ENCODE measurements at regions not wholly inside any gene's neighbourhood (a gene's known extent, or its start where the extent isn't known, plus 50 kb on each side); places are given as distances from the start of the nearest gene placed in this dataset.

DNA sequence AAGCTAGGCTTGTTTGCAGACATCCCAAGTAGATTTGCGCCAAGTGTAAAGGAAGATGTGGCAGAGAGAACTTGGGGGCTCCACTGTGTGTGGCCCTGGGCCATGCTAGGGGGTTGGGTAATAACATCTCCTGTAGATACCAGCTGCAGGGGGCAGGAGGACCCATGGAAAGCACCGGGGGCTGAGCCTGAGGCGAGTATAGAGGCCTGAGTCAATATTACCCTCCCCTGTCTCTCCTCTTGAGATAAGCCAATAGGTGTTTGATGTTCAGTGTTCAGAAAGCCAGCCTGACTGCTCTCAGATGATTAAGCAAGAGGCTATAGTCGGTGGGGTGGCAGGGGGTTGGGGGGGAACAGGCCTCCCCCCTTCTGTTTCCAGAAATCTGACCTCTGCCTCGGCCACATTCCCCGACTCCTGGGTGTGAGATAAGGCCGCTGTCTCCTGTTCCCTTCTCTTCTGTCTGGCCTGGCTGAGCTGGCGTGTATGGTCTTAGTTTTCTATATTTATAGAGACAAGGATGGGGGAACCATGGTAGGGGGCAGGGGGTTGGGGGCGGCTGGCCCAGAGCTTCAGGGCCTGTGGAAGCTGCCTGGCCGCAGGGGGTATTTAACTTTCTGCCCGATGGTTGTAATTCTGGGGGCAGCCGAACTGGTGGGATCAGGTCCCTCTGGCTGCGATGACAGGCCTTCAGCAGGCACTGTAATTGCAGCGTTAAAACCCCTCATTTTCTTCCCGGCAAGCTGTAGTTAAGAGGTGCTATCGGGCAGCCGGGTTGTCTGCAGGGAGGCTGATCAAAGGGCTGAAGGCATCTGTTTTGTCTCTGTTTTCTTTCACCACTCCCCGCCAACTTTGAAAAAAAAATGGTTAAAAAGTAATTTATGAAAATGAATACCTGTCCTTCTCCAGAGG lies 292.0 kb downstream of the NSG2 start:
- no peak for DNase-seq (ENCODE audit: low spot score)

DNA sequence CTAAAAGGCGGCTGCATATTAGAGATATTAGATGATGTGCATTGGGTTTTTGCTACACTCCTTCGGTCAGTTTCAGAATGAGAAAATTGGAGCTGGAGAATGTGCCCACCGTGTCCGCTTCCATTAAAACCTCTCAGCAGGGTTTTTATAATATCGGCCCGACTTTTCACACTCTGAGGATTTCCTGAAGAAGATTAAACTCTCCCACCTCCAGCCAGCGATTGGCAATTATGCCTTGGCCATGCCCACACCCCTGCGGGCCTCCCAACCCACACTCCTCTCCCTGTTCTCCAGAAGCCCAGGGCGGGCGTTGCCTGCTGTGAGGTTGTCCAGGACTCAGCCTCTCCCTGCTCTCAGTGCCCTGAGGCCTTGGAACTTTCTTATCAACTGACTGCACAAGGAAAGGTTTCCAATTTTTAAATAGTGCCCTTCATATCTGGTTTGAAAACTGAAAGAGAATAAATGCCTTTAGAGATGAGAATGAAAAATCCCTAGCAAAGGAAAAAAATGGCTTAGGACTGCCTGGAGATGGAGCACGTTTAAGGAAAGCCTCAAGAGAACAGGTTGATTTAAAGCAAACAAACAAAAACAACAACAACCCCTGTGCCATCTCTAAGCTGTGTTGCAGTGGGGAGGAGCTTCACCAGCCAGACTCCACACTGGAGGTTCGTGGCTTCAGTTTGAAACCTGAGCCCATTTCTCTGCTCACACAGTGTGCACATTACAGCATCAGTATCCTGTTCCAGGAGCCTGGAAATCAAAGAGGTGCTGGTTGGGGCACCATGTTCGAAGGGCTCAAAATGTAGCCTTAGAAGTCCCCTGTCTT lies 292.9 kb downstream of the NSG2 start:
- no peak for DNase-seq (ENCODE audit: low spot score)

GRCh38 chr5:174339130-174339529 lies 293.6 kb downstream of the NSG2 start:
- no peak for DNase-seq (ENCODE audit: low spot score)

DNA sequence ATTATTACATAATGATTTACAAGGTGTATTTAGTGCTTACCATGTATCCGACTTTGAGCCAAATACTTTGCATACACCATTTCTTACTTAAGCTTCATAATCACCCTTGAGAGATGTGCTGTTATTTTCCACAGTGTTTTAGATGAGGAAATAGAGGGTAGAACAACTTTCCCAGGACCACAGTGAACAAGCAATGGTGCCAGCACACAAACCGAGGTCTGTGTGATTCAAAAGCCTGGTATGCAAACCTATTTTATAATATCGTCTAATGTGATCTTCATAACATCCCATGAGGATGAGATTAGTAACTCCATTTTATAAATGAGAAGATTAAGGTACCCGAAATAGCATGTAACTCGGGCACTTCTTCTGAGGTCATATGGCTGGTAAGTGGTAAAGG lies 294.7 kb downstream of the NSG2 start:
- no peak for DNase-seq (ENCODE audit: low spot score)

GRCh38 chr5:174342696-174343095 lies 297.2 kb downstream of the NSG2 start:
- no peak for DNase-seq (ENCODE audit: low spot score)

DNA sequence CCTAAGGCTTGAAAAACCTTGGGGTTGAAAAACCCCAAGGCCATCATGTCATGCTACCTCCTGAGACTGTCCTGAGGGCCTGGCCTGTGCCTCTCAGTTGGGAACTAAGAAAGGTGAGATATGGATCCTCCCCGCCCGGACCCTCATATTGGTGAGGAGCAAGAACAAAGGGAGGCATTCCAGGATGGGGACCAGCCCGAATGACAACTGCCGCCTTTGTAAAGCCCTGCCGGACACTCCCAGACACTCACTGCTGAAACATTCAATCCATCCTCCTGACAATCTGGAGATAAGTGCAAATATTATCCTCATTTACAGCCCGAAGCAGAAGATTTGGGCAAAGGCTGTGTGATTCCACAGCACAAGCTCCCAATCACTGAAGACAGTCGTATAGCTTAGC lies 298.3 kb downstream of the NSG2 start:
- no peak for DNase-seq (ENCODE audit: low spot score)

- DNase-seq (ENCODE audit: low spot score): no peak
Observed at GRCh38 chr5:174344335-174344734, 298.8 kb downstream of the NSG2 start.

GRCh38 chr5:174347183-174347582 lies 301.7 kb downstream of the NSG2 start:
- DNase-seq (ENCODE audit: low spot score): no peak

GRCh38 chr5:174348311-174348981 lies 302.9 kb downstream of the NSG2 start:
- no peak for DNase-seq (ENCODE audit: low spot score)

GRCh38 chr5:174352681-174353080 lies 307.2 kb downstream of the NSG2 start:
- DNase-seq (ENCODE audit: low spot score): no peak

DNA sequence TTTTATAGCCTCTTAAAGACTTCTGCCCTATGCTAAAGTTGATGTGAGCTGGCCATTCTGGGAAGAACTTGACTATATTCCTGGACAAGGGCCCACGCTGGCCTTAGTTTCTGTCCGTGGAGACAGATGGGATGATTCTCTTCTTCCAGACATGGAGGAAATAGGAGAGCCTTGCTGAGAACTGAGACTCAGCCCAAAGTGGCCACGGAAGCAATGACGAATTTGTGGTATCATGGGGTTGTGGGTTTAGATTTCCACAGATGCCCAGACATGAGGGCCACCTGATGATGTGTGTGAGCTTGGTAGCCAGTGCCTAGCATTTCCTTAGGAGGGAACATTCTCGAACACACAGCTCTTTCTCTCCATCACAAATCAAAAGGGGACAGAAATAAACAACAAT lies 309.1 kb downstream of the NSG2 start:
- DNase-seq (ENCODE audit: low spot score): no peak

DNA sequence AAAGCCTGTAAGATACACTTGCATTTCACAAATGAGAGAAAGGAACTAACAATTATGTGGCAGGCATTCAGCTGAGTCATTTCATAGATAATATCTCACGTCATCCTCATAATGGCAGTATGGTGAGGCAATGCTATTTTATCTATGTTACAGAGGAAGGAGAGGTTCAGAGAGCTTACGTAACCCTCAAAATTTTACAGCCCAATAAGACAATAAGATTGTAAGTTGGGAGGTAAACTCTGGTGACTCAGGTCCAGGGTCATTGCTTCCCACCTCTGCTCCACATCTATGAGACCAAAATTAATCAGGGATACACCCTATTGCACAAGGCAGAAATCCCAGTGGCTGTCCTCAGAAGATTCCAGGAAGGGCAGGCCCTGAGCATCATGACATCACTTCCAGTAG lies 309.7 kb downstream of the NSG2 start:
- no peak for DNase-seq (ENCODE audit: low spot score)

DNA sequence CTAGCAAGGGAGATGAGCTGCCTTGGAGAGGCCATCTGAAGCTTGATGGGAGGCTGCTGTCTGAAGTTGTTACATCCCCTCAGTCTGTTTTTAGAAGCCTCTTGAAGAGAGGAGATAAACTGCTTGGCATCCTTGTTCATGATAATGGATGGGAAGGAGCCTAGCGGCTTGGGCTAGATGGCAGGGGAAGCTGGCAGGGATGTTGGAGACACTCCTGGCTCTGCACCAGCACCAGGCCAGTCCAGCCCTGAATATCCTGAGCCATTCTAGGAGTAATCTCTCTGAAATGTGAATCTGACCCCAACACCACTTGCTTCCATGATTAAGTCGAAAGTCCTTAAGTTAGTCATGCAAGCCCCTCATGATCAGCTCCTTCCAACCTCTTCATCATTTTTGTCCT lies 310.5 kb downstream of the NSG2 start:
- no peak for DNase-seq (ENCODE audit: low spot score)

DNA sequence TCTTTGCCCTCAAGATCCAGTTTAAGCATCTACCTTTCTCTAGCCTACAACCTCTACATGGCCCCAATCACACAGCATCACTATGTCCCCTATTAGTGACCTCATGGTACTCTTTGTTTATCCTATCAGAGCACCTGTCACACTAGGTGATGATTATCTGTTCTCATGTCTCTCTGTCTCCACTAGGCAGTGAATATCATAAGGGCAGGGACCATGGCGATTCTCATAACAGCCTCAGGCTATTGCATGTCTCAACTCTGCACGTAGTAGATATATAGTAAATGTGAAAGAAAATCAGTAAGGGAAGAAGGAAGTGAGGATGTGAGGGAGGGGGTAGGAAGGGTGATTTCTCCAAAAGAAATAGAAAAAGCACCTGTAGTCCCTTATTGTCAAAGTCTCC lies 311.0 kb downstream of the NSG2 start:
- no peak for DNase-seq (ENCODE audit: low spot score)

GRCh38 chr5:174358276-174358675 lies 312.8 kb downstream of the NSG2 start:
- no peak for DNase-seq (ENCODE audit: low spot score)

DNA sequence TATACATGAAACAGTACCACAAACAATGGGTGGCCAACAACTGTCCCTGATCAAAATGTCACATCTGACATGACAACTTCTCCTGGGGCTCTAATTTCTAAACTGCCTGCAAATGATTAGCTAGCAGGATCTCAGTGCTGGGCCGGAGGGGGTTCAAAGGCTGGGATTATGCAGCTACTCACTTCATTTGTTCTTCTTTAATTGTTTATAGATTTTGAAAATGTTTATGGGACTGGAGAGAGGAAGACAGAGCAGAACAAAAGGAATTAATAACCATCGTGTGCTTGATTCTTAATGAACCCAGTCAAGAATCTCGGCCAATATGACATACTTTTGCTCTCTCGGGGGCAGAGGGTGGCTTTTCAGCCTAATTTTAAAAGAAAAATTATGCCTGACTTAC lies 313.6 kb downstream of the NSG2 start:
- no peak for DNase-seq (ENCODE audit: low spot score)

DNA sequence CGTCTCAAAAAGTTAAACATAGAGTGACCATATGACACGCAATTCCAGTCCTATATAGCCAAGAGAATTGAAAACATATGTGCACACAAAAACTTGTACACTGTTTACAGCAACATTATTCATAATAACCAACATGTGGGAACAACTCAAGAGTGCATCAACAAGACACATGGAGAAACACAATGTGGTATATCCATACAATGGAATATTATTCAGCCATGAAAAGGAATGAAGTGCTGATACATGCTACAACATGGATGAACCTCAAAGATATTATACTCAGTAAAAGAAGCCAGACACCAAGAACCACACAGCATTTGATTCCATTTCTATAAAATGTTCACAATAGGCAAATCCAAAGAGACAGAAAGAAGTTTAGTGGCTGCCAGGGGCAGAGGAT lies 317.0 kb downstream of the NSG2 start:
- no peak for DNase-seq (ENCODE audit: low spot score)

DNA sequence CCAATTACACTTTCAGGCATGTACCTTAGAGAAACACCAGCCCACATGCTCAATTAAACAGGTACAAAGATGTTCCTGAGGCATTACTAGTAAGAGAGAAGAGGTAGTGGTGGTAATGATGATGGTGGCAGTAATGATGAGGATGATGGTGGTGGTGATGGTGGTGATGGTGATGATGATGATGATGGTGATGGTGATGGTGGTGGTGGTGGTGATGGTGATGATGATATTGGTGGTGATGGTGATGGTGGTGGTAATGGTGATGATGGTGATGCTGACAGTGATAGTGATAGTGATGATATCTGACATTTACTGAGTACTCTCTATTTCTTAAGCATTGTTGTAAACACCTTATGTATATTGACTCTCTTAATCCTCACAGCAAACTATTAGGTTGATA lies 318.4 kb downstream of the NSG2 start:
- DNase-seq (ENCODE audit: low spot score): no peak

DNA sequence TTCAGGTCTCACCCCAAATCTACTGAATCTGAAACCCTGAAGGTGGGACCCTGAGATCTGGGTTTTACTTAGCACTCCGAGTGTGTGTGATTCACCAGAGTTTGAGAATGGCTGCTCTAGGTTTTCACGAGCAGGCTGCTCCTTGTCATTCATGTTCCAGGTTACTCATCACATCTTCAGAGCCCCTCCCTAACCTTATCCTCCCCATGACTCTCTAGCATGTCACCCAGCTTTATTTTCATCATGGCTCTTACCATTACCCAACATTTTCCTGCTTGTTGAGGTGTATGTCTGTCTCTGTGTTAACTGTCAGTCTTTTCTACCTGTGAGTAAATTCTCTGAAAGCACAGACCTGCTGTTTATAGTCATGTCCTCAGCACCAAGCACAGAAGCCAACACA lies 319.2 kb downstream of the NSG2 start:
- DNase-seq (ENCODE audit: low spot score): no peak

DNA sequence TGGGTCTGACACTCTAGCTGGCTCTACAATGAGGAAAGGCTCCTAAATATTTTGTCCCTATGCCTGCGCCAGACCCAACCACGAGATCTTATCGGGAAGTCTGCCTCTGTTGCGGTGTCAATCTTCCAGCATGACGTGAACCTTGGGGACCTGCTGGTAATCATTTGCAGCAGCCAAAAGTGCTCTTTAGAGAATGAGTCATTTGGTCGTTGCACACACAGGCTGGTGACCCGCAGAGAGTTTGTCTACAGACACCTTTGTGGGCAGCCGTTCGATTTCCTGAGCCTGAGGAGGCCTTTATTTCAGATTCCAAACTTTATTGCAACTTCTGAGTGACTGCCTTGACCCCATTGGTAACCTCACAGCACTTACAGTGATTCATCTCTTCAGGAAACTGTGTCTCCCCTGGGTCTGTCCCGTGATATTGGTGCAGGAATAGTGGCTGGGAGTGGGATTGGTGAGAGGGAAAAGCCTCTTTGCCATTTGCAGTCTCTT lies 326.1 kb downstream of the NSG2 start:
- no peak for DNase-seq (ENCODE audit: low spot score)

- no peak for DNase-seq (ENCODE audit: low spot score)
Observed at GRCh38 chr5:174374206-174374605, 328.7 kb downstream of the NSG2 start.

DNA sequence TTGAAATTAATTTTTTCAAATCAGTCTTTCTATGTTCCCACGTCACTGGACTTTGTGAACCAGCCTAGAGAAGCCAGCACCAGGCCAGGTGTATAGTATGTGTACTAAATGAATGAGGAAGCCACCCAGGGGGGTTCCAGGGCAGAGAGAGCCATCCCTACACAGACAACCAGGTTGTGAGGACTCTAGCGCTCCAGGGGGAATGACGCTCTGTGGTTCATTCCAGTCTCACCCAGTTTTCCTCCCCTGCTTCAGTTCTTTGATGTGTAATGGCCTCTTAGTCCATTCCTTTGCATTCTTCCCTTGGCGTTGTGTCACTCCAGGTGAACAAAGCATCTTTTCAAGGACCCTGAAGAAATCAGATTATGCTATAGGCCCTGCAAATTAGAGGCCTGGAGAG lies 330.6 kb downstream of the NSG2 start:
- no peak for DNase-seq (ENCODE audit: low spot score)
